ENCODE measurements at regions not wholly inside any gene's neighbourhood (a gene's known extent, or its start where the extent isn't known, plus 50 kb on each side); places are given as distances from the start of the nearest gene placed in this dataset.

GRCh38 chr18:70442933-70443332, 154.1 kb downstream of the SOCS6 start:
- no peak for FAIRE-seq
- dilution Hi-C loops (cut with MboI; ENCODE audit: extremely low pct_ligation_motif_present, low sequenced_read_pairs) = loop anchor here (25.0 kb wide), 1 partner anchor 231 kb away; the partner anchor contains the start of gene RTTN
- no peak overlapping the region for H3K27ac ChIP-seq (ENCODE audit: control insufficient read depth, insufficient read depth, low read length)

GRCh38 chr18:70432804-70433400, 144.1 kb downstream of the SOCS6 start:
- Histone ChIP-seq H3K27ac (ENCODE audit: control insufficient read depth, insufficient read depth, low read length) (no peak overlapping the region), H3K4me2 (ENCODE audit: control insufficient read depth, extremely low read depth, insufficient read depth, low read depth, low read length) (no peak overlapping the region), H4K20me1 (ENCODE audit: control insufficient read depth, extremely low read depth, insufficient read depth, low read length) (no peaks in the 10 kb centered on the region), H3K36me3 (ENCODE audit: control insufficient read depth in 2 of 2, extremely low read depth in 1 of 2, insufficient read depth in 2 of 2, low read length in 2 of 2) (no peaks in the 10 kb centered on the region), H3K79me2 (ENCODE audit: control insufficient read depth, insufficient read depth, low read length) (no peaks in the 10 kb centered on the region), H3K4me3 (ENCODE audit: control insufficient read depth in 2 of 3, extremely low read depth in 1 of 3, insufficient read depth in 2 of 3, low read depth in 1 of 3, low read length in 3 of 3) (no peak overlapping the region), H2AFZ (ENCODE audit: control insufficient read depth, low read length) (no peak overlapping the region), H3K27me3 (ENCODE audit: control insufficient read depth, extremely low read depth, insufficient read depth, low read length) (no peaks in the 10 kb centered on the region), H3K9me1 (ENCODE audit: control insufficient read depth, extremely low read depth, insufficient read depth, low read length) (no peaks in the 10 kb centered on the region), H3K9ac (ENCODE audit: control insufficient read depth, extremely low read depth, insufficient read depth, low read length) (no peak overlapping the region), H3K9me3 (ENCODE audit: control insufficient read depth, low read depth, low read length) (no peaks in the 10 kb centered on the region), H3K4me1 (ENCODE audit: control insufficient read depth, extremely low read depth, insufficient read depth, low read length) (peaks cover 8% of the 10 kb centered on the region)
- TF ChIP-seq CTCF (optimal IDR thresholded peaks at IDR 0.05 in 1 of 3, IDR thresholded peaks at IDR 0.05 in 1 of 3, conservative IDR thresholded peaks at IDR 0.05 in 1 of 3; ENCODE audit: extremely low read depth in 1 of 3, insufficient read depth in 2 of 3, low read length in 3 of 3) (no peak), EZH2 (IDR thresholded peaks at IDR 0.05; ENCODE audit: low read length) (no peak)
- DNase-seq (ENCODE audit: low read depth, low spot score) (no peak), FAIRE-seq (no peak)
- dilution Hi-C loops (cut with MboI; ENCODE audit: extremely low pct_ligation_motif_present, low sequenced_read_pairs) = loop anchor here (25.0 kb wide), 1 partner anchor 221 kb away; the partner anchor contains the start of gene RTTN

More at GRCh38 chr18:70442933-70443332, 154.1 kb downstream of the SOCS6 start:
- no peaks in the 10 kb centered on the region for H3K4me1 ChIP-seq (ENCODE audit: control insufficient read depth, extremely low read depth, insufficient read depth, low read length)
- no peak for DNase-seq (ENCODE audit: low read depth, low spot score)
- no peaks in the 10 kb centered on the region for H3K27me3 ChIP-seq (ENCODE audit: control insufficient read depth, extremely low read depth, insufficient read depth, low read length)
- no peak overlapping the region for H3K9ac ChIP-seq (ENCODE audit: control insufficient read depth, extremely low read depth, insufficient read depth, low read length)
- no peaks in the 10 kb centered on the region for H3K9me1 ChIP-seq (ENCODE audit: control insufficient read depth, extremely low read depth, insufficient read depth, low read length)
- no peak overlapping the region for H3K4me2 ChIP-seq (ENCODE audit: control insufficient read depth, extremely low read depth, insufficient read depth, low read depth, low read length)
- no peak overlapping the region for H2AFZ ChIP-seq (ENCODE audit: control insufficient read depth, low read length)
- no peaks in the 10 kb centered on the region for H3K36me3 ChIP-seq (ENCODE audit: control insufficient read depth in 2 of 2, extremely low read depth in 1 of 2, insufficient read depth in 2 of 2, low read length in 2 of 2)
- H3K79me2 ChIP-seq (ENCODE audit: control insufficient read depth, insufficient read depth, low read length) = no peaks in the 10 kb centered on the region
- H3K4me3 ChIP-seq (ENCODE audit: control insufficient read depth in 2 of 3, extremely low read depth in 1 of 3, insufficient read depth in 2 of 3, low read depth in 1 of 3, low read length in 3 of 3) = no peak overlapping the region
- H4K20me1 ChIP-seq (ENCODE audit: control insufficient read depth, extremely low read depth, insufficient read depth, low read length) = no peaks in the 10 kb centered on the region
- H3K9me3 ChIP-seq (ENCODE audit: control insufficient read depth, low read depth, low read length) = peaks cover 7% of the 10 kb centered on the region
- no peak for TF ChIP-seq EZH2 (IDR thresholded peaks at IDR 0.05; ENCODE audit: low read length)
- no peak for TF ChIP-seq CTCF (optimal IDR thresholded peaks at IDR 0.05 in 1 of 3, IDR thresholded peaks at IDR 0.05 in 1 of 3, conservative IDR thresholded peaks at IDR 0.05 in 1 of 3; ENCODE audit: extremely low read depth in 1 of 3, insufficient read depth in 2 of 3, low read length in 3 of 3)
